Amygdala (tissue), 56 donors: ENCODE measurements at regions not wholly inside any gene's neighbourhood (a gene's known extent, or its start where the extent isn't known, plus 50 kb on each side); places are given as distances from the start of the nearest gene placed in this dataset.

Experiments used
- DNase-seq, 56 donors: peaks; one replicate each; lab custom pipeline; 2025; lab: John Stamatoyannopoulos, UW

- no peak for DNase-seq
Measured at GRCh38 chr4:136599890-136600289, 932.4 kb downstream of the PCDH18 start.

- DNase-seq, result no peak
Measured at GRCh38 chr4:136590440-136590839, 941.9 kb downstream of the PCDH18 start.

GRCh38 chr4:136583567-136583966 is 948.7 kb downstream of the PCDH18 start:
- no peak for DNase-seq

- no peak for DNase-seq
Measured at GRCh38 chr4:136581119-136581518, 951.2 kb downstream of the PCDH18 start.

GRCh38 chr4:136575146-136575545 is 957.1 kb downstream of the PCDH18 start:
- no peak for DNase-seq

- no peak for DNase-seq
Measured at GRCh38 chr4:136573460-136573859, 958.8 kb downstream of the PCDH18 start.

- no peak for DNase-seq
Measured at GRCh38 chr4:136571315-136571714, 961.0 kb downstream of the PCDH18 start.

GRCh38 chr4:136562834-136563233 is 969.5 kb downstream of the PCDH18 start:
- DNase-seq, result no peak

- no peak for DNase-seq
Measured at GRCh38 chr4:136558940-136559494, 973.3 kb downstream of the PCDH18 start.

- no peak for DNase-seq
Measured at GRCh38 chr4:136557396-136557795, 974.9 kb downstream of the PCDH18 start.

GRCh38 chr4:136554033-136554432 is 978.3 kb downstream of the PCDH18 start:
- no peak for DNase-seq

- DNase-seq, result no peak
Measured at GRCh38 chr4:136551753-136552152, 980.5 kb downstream of the PCDH18 start.

- DNase-seq, result no peak
Measured at GRCh38 chr4:136540747-136541146, 991.5 kb downstream of the PCDH18 start.

- no peak for DNase-seq
Measured at GRCh38 chr4:136528131-136528530, 1004.2 kb downstream of the PCDH18 start.

GRCh38 chr4:136526517-136526916 is 1005.8 kb downstream of the PCDH18 start:
- no peak for DNase-seq

GRCh38 chr4:136524039-136524438 is 1008.3 kb downstream of the PCDH18 start:
- no peak for DNase-seq

- no peak for DNase-seq
Measured at GRCh38 chr4:136516371-136516770, 1015.9 kb downstream of the PCDH18 start.

GRCh38 chr4:136505020-136505419 is 1027.3 kb downstream of the PCDH18 start:
- no peak for DNase-seq

- no peak for DNase-seq
Measured at GRCh38 chr4:136495851-136496250, 1036.4 kb downstream of the PCDH18 start.

GRCh38 chr4:136495076-136495475 is 1037.2 kb downstream of the PCDH18 start:
- peak in 7 of 56 donors; percentile 1 to 23 (median 5) for DNase-seq

GRCh38 chr4:136489101-136489500 is 1043.2 kb downstream of the PCDH18 start:
- DNase-seq, result no peak

GRCh38 chr4:136484996-136485395 is 1047.3 kb downstream of the PCDH18 start:
- no peak for DNase-seq

GRCh38 chr4:136476753-136477152 is 1055.5 kb downstream of the PCDH18 start:
- DNase-seq, result no peak
